Kidney tubule cell (primary cell): ENCODE measurements at regions not wholly inside any gene's neighbourhood (a gene's known extent, or its start where the extent isn't known, plus 50 kb on each side); places are given as distances from the start of the nearest gene placed in this dataset.
"Not testable (repeated sequence)": the region's sequence is repeated elsewhere in the genome, so short reads cannot be mapped to it uniquely, and the experiment has no call there.

Experiments
- DNase-seq: peaks from one replicate; pipeline ENCODE4 v3.0.0-alpha.2; 2018; ENCODE audit warnings: low spot score

GRCh38 chr4:79266136-79266535 is 59.7 kb downstream of the NAA11 start:
- DNase-seq: no peak

GRCh38 chr4:79259242-79259641 is 66.6 kb downstream of the NAA11 start:
- no peak for DNase-seq

GRCh38 chr4:79258614-79259176 is 67.2 kb downstream of the NAA11 start:
- no peak for DNase-seq

GRCh38 chr4:79257953-79258613 is 67.8 kb downstream of the NAA11 start:
- DNase-seq: no peak

GRCh38 chr4:79255793-79256192 is 70.1 kb downstream of the NAA11 start:
- DNase-seq: no peak

GRCh38 chr4:79253924-79254323 is 71.9 kb downstream of the NAA11 start:
- no peak for DNase-seq

- DNase-seq: no peak
Observed at GRCh38 chr4:79253168-79253567, 72.7 kb downstream of the NAA11 start.

- peak; percentile 60 for DNase-seq
Observed at GRCh38 chr4:79250887-79251286, 75.0 kb downstream of the NAA11 start.

GRCh38 chr4:79249881-79250503 is 75.9 kb downstream of the NAA11 start:
- peak; percentile 17 for DNase-seq

- DNase-seq: no peak
Observed at GRCh38 chr4:79248610-79249009, 77.3 kb downstream of the NAA11 start.

- no peak for DNase-seq
Observed at GRCh38 chr4:79247695-79248394, 78.0 kb downstream of the NAA11 start.

GRCh38 chr4:79245200-79245940 is 80.5 kb downstream of the NAA11 start:
- not testable (repeated sequence) for DNase-seq

GRCh38 chr4:79241846-79242245 is 84.0 kb downstream of the NAA11 start:
- DNase-seq: peak; percentile 90

- no peak for DNase-seq
Observed at GRCh38 chr4:79237851-79238250, 88.0 kb downstream of the NAA11 start.

- DNase-seq: no peak
Observed at GRCh38 chr4:79236785-79237184, 89.1 kb downstream of the NAA11 start.

GRCh38 chr4:79235095-79235494 is 90.8 kb downstream of the NAA11 start:
- no peak for DNase-seq

- DNase-seq: no peak
Observed at GRCh38 chr4:79233820-79234219, 92.0 kb downstream of the NAA11 start.

GRCh38 chr4:79232540-79232939 is 93.3 kb downstream of the NAA11 start:
- DNase-seq: peak; percentile 77

GRCh38 chr4:79227860-79228259 is 98.0 kb downstream of the NAA11 start:
- no peak for DNase-seq

GRCh38 chr4:79225360-79225759 is 100.5 kb downstream of the NAA11 start:
- DNase-seq: no peak

GRCh38 chr4:79224777-79225104 is 101.1 kb downstream of the NAA11 start:
- DNase-seq: no peak

GRCh38 chr4:79223993-79224776 is 101.7 kb downstream of the NAA11 start:
- DNase-seq: no peak
